NT2/D1 (cell line): ENCODE measurements at regions not wholly inside any gene's neighbourhood (a gene's known extent, or its start where the extent isn't known, plus 50 kb on each side); places are given as distances from the start of the nearest gene placed in this dataset.

Experiments
- DNase-seq: peaks from one replicate; pipeline ENCODE4 v3.0.0-alpha.2; 2011; ENCODE audit warnings: low read depth, low spot score
- H3K27me3 ChIP-seq: 2 replicates; pipeline ENCODE4 v1.6.0; 2011; ENCODE audit warnings: mild to moderate bottlenecking; ENCODE audit not compliant: insufficient read length, insufficient read depth
- H3K36me3 ChIP-seq: 2 replicates; pipeline ENCODE4 v1.6.1; 2011; ENCODE audit warnings: mild to moderate bottlenecking, low read length, mixed read lengths; ENCODE audit not compliant: insufficient read depth, insufficient read length
- H3K4me1 ChIP-seq: 2 replicates; pipeline ENCODE4 v1.5.1; 2011; ENCODE audit not compliant: insufficient read depth, insufficient read length
- H3K4me3 ChIP-seq: 2 replicates; pipeline ENCODE4 v1.5.1; 2011; ENCODE audit warnings: low read depth; ENCODE audit not compliant: insufficient read length
- H3K9ac ChIP-seq: 2 replicates; pipeline ENCODE4 v1.6.0; 2011; ENCODE audit warnings: low read depth; ENCODE audit not compliant: insufficient read length
- H3K9me3 ChIP-seq: 2 replicates; pipeline ENCODE4 v1.5.1; 2011; ENCODE audit warnings: mild to moderate bottlenecking, low read length; ENCODE audit not compliant: insufficient read depth
- SUZ12 ChIP-seq: IDR thresholded peaks from 2 replicates; pipeline ENCODE4 v1.6.1; 2011; ENCODE audit not compliant: insufficient read length, insufficient read depth; ENCODE audit errors: extremely low read depth
- YY1 ChIP-seq: IDR thresholded peaks from 2 replicates; pipeline ENCODE4 v1.6.1; 2011; ENCODE audit not compliant: insufficient read length, insufficient read depth
- ZNF274 ChIP-seq: IDR thresholded peaks from 2 replicates; pipeline ENCODE4 v1.6.1; 2011; ENCODE audit warnings: mild to moderate bottlenecking, low read depth, low read length

DNA sequence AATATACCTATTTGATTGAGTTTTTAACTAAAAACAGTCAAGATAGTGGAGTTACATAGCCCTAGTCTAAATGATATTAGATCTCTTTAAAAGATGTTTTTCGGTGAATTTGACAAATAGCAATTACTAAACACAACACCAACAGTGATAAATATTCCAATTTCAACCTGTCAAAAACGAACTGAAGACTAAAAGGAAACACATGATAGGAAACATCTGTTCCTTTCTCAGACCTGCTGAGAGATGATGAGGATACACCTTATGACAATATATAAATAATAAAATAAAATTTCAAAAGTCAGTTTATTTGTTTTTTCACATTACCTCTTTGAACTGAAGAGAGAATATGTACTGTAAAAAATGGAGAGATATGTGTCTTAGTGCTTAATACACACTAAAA, 232.7 kb downstream of the RASSF9 start:
- no peak for DNase-seq
- H3K27me3 ChIP-seq = no peaks in the 10 kb centered on the region
- TF ChIP-seq ZNF274 (no peak), SUZ12 (no peak), YY1 (no peak)
- no peak overlapping the region for H3K4me3 ChIP-seq
- H3K4me1 ChIP-seq = no peaks in the 10 kb centered on the region
- no peak overlapping the region for H3K9ac ChIP-seq
- no peaks in the 10 kb centered on the region for H3K36me3 ChIP-seq
- no peaks in the 10 kb centered on the region; the same call in 1 of the 2 replicates for H3K9me3 ChIP-seq

DNA sequence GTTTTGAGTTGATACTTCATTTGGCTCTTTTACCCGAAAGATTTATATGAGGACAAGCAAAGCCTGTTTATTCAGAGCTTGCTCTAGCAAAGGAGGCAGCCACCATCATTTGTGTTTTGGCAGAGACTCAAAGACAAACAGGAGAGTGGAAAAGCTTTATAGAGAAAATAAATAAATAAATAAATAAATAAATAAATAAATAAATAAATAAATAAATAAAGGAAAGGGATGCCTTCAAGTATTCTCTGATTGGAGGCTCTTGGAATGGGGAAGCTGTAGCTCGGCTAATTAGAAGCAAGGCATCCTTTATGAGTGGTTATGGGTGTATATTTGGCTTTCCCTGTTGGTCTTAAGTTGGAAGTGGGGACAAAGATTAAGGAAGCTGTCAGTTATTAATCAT, 229.8 kb downstream of the RASSF9 start:
- no peak overlapping the region for H3K4me3 ChIP-seq
- H3K9me3 ChIP-seq = no peaks in the 10 kb centered on the region
- no peaks in the 10 kb centered on the region for H3K27me3 ChIP-seq
- no peak overlapping the region for H3K9ac ChIP-seq
- no peaks in the 10 kb centered on the region for H3K36me3 ChIP-seq
- no peaks in the 10 kb centered on the region for H3K4me1 ChIP-seq
- DNase-seq = no peak
- TF ChIP-seq SUZ12 (no peak), ZNF274 (no peak), YY1 (no peak)

DNA sequence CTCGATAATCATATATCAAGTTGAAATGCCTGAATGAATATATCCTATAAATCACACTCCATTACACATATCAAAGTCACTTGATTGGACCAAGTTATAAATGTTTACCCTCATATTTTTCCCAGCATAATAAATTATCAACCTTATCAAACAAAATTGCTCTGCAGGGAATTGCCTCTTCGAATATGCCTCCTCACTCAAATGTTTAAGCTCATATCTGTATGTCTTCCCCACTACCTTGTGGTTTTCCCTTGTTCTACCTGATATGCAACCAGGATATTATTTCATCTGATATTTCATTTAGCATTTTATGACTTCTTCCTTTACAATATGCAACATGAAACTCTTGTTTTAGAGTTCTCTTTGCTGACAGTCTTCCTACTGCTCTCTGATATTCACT, 226.4 kb downstream of the RASSF9 start:
- no peak for DNase-seq
- Histone ChIP-seq H3K4me1 (no peaks in the 10 kb centered on the region), H3K27me3 (no peaks in the 10 kb centered on the region), H3K9me3 (no peaks in the 10 kb centered on the region), H3K36me3 (no peaks in the 10 kb centered on the region), H3K9ac (no peak overlapping the region), H3K4me3 (no peak overlapping the region)
- no peak for TF ChIP-seq ZNF274
- TF ChIP-seq SUZ12 = no peak
- no peak for TF ChIP-seq YY1

DNA sequence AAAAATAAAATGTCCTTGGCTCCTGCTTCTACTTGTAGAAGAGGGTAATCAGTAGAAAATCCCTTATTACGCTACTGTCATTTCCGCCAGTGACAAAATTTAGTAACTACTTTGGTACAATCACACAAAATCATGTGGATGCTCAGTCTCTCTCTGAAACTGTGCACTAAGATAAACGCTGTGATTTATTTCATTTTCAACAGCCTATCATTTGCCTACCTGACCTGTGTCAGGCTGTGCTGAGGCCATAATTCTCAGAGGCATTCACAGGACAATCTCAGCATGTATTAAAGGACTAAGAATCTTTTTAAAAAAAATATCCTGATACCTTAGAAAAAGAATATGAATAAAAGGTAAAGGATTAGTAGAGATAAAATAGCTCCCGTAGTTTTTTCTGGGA, 226.0 kb downstream of the RASSF9 start:
- Histone ChIP-seq H3K36me3 (no peaks in the 10 kb centered on the region), H3K27me3 (no peaks in the 10 kb centered on the region), H3K9me3 (no peaks in the 10 kb centered on the region), H3K4me3 (no peak overlapping the region), H3K4me1 (no peaks in the 10 kb centered on the region), H3K9ac (no peak overlapping the region)
- TF ChIP-seq YY1 = no peak
- TF ChIP-seq SUZ12 = no peak
- TF ChIP-seq ZNF274 = no peak
- DNase-seq = no peak

DNA sequence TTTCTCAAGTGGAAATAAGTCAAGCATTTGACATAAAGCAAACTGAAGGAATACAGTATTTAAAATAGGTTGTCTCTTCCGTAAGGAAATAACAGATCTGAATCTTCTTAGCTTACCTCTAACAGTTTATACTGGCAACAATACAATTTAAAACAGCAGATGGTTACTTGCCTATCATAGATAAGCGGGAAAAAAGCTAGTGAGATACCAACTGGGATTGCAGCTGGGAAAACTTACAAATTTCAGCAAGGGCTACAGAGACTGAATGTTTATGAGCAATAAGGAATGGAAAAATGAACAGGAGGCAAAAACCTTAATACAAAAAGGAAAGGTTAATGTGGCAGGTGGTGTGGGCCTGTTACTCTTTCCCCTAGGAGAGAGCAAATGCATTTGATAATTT, 220.0 kb downstream of the RASSF9 start:
- TF ChIP-seq YY1 = no peak
- TF ChIP-seq ZNF274 = no peak
- TF ChIP-seq SUZ12 = no peak
- DNase-seq = no peak
- Histone ChIP-seq H3K9ac (no peak overlapping the region), H3K9me3 (no peaks in the 10 kb centered on the region), H3K27me3 (no peaks in the 10 kb centered on the region), H3K36me3 (no peaks in the 10 kb centered on the region), H3K4me1 (no peaks in the 10 kb centered on the region), H3K4me3 (no peak overlapping the region)

DNA sequence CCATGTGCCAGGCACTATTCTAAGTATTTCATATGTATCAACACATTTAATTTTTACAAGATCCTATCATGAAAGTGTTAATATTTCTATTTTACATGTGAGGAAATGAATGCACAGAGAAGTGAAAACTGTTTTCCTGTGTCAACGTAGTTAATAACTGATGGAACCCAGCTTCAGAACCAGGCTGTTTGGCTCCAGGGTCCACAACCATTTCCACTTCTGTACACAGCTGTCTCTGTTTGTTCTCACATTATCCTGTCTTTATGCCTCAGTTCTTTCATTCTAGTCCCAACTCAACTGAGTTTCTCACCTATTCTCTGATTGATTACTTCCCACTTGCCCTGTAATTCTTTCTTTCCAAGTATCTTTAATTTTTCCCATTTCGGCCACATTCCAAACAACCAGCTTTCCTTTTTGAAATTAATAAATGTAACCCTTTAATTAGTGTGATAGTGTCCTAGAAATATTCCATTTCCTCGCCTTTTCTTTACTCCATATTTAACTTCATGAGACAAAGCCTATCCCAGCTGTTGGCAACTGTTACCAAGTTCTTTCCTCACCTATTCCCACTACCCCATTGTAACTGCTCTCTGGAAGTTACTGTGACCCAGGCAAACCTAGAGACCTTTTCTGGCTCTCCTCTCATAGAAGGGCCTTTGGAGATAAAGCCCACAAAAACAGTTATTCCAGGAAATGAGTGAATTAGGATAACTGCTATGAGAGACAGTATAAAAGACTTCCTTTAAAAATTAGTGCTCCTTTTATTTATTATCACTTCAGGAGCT, 218.7 kb downstream of the RASSF9 start:
- Histone ChIP-seq H3K27me3 (no peaks in the 10 kb centered on the region), H3K4me3 (no peak overlapping the region), H3K36me3 (no peaks in the 10 kb centered on the region), H3K9ac (no peak overlapping the region), H3K4me1 (no peaks in the 10 kb centered on the region), H3K9me3 (no peaks in the 10 kb centered on the region)
- no peak for TF ChIP-seq ZNF274
- no peak for TF ChIP-seq YY1
- no peak for TF ChIP-seq SUZ12
- no peak for DNase-seq

DNA sequence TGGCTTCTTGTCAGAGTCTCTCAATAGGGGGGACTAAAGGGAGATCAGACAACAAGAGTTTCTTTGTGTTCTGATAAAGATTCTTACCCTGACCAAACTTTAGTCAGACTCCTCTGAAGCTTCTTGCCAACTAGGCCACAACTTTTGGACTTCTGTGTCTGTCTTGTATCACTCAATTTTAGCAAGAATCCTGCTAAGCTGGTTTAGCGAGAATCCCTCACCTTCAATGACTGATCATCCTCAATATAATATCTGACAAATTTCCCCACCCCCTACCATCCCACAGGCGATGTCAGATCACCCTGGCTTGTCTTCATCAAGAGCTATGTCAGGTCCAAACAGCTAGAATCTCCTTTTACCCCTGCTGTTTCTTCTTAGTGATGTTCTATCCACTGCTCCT, 215.2 kb downstream of the RASSF9 start:
- no peak for DNase-seq
- no peak overlapping the region for H3K9ac ChIP-seq
- no peak overlapping the region for H3K4me3 ChIP-seq
- H3K4me1 ChIP-seq = no peaks in the 10 kb centered on the region
- no peaks in the 10 kb centered on the region for H3K27me3 ChIP-seq
- no peaks in the 10 kb centered on the region for H3K36me3 ChIP-seq
- TF ChIP-seq YY1 = no peak
- no peak for TF ChIP-seq SUZ12
- no peak for TF ChIP-seq ZNF274
- no peaks in the 10 kb centered on the region for H3K9me3 ChIP-seq
